HG03097 (cell line): ENCODE measurements at regions not wholly inside any gene's neighbourhood (a gene's known extent, or its start where the extent isn't known, plus 50 kb on each side); places are given as distances from the start of the nearest gene placed in this dataset.
"Not testable (repeated sequence)": the region's sequence is repeated elsewhere in the genome, so short reads cannot be mapped to it uniquely, and the experiment has no call there.

Experiments
- ATAC-seq: cut with Tn5 transposase; IDR thresholded peaks from one replicate; pipeline ENCODE4 v1.9.1; 2021; ENCODE audit not compliant: unreplicated experiment, low FRiP score

- no peak for ATAC-seq
These were observed 604.9 kb upstream of the CDH2 start for GRCh38 chr18:28781616-28782362.

DNA sequence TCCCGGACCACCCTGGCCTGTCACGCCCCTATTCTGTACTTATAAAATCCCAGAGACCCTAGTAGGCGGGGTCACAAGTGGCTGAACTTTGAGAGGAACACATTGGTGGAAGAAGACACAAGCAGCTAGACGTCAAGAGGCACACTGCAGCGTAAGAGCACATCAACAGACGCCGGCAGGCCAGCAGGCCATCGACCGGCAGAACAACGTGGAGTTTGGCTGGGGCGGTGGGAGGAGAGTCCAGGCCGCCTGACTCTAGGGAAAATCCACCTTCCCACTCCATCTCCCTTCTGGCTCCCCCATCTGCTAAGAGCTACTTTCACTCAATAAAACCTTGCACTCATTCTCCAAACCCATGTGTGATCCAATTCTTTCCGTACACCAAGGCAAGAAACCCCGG, 601.8 kb upstream of the CDH2 start:
- no peak for ATAC-seq

- no peak for ATAC-seq
These were observed 600.8 kb upstream of the CDH2 start for GRCh38 chr18:28777756-28778155.

GRCh38 chr18:28771849-28772248, 594.9 kb upstream of the CDH2 start:
- no peak for ATAC-seq

GRCh38 chr18:28768791-28769768, 592.1 kb upstream of the CDH2 start:
- ATAC-seq: no peak

- no peak for ATAC-seq
These were observed 590.8 kb upstream of the CDH2 start for GRCh38 chr18:28767727-28768211.

DNA sequence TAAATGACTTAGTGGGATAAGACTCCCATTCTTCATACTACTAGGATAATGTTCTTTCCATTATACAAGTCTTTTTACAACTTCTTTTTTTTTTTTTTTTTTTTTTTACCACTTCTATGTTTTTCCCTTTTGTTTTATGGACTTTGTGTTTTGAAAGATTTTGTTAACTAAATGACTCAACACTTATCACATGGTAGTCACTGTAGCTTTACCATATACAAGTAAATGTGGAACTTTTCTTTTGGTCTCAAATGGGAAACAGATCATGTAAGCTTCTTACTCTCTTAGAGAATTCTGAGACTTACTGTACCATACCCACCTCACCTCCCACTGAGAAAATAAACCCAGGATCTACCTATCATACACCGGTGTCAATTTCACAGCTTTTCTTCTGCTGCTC, 590.3 kb upstream of the CDH2 start:
- no peak for ATAC-seq

GRCh38 chr18:28766721-28767120, 589.8 kb upstream of the CDH2 start:
- ATAC-seq: no peak

GRCh38 chr18:28766027-28766426, 589.1 kb upstream of the CDH2 start:
- no peak for ATAC-seq

DNA sequence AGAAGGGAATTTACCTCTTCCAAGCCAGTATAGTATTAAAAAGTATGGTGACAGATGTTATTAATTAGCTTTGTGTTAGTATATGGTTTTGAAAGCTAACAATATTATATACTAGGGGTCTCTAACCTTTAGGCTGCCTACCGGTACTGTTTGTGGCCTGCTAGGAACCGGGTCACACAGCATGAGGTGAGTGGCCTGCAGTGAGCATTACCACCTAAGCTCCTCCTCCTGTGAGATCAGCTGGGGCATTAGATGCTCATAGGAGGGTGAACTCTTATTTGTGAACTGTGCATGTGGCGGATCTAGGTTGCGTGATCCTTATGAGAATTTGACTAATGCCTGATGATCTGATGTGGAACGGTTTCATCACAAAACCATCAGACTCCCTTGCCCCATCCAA, 583.4 kb upstream of the CDH2 start:
- ATAC-seq: no peak

DNA sequence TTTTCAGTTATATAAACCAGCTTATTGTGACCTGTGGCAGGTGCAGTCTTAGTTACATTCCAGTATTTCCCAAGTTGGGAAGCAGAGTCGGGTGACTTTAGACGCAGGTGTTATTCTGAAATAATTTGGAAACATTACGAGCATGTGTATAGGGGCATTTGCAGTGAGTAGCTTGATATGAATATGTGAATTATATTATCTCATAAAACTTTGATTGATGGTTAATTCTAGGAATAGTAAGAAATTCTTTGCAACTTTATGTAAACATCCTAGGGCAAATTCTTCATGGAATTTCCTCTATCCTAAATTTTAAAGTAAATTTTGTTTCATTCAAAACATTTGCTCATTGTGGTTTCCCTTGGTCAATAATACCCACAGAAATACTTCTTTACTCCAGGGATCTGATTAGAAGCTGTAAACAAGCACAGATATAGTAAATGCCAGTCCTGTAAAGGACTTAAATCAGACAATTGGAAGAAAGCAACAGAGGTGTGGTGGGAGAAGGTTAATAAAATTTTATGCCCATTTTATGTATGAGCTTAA, 580.6 kb upstream of the CDH2 start:
- ATAC-seq: no peak

DNA sequence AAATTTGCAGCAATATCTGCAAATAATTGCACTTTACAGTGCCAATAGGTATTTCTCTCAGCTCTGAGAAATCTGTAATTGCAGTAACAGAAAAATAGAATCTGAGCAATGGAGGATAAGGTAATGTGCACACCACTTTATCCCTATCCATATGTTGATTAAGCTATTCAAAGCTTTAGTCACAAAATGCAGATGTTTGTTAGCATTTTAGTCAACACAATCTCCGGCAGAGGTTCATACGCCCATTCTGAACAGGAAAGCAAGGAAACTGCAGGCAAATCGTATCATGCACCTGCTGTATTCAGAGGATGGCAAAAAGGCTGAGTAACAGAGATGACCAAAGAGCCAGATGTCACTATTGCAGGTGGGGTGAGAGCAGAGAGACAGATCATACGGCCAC, 566.2 kb upstream of the CDH2 start:
- ATAC-seq: no peak

GRCh38 chr18:28740575-28740974, 563.6 kb upstream of the CDH2 start:
- no peak for ATAC-seq

GRCh38 chr18:28736951-28737350, 560.0 kb upstream of the CDH2 start:
- no peak for ATAC-seq

DNA sequence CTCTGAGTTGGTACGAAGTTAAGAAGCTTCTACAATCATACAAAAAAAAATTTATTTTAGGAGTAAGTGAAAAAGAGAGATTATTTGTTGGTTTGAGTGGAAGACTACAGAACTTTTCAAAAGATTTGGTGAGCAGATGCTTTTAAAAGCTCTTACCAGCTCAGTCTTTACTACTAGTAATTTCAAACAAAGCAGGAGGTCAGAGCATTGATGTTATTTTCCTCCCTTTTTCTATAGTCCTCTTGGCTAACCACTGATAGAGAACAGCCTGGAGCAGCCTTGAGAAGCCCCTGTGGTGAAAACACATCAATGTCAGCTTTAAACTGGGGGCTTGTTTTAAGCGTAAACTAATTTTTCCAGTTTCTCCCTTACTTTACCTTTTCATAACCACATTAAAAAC, 559.3 kb upstream of the CDH2 start:
- no peak for ATAC-seq

DNA sequence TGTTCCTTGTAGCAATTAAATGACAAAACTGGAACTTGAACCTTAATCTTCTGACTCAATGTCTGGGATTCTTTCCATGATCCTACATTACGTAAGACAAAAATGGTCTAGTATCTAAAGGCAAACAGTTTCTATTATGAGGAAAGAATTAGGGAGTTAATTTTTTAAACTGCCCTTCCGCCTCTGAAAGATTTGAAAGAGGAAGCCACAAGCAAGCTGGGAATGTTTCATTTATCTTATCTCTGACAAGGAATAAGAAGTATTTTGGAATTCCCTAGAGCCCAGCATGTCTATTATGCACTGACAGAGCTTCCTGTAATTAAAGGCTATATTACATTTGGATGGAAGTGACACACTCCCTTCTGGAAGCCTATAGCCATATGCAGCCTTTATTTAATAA, 558.8 kb upstream of the CDH2 start:
- ATAC-seq: no peak

DNA sequence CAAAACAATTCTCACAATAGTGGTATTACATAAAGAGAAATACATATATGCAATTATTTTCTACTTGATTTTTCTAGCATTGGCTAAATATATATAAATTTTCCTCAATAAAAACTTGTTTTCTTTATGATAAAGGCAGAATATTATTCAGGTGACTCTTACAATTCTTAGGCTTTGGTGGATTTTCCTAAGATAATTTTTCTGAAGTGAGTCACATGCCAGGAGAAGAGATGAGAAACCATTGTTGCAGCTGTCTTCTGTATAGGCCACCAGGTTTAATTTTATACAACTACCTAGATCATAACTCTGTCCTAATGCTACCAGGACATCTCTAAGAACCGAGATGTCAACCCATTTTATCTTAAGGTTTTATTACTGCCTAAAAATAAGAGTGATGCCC, 552.4 kb upstream of the CDH2 start:
- no peak for ATAC-seq

- ATAC-seq: no peak
These were observed 552.0 kb upstream of the CDH2 start for GRCh38 chr18:28728891-28729290.

- ATAC-seq: not testable (repeated sequence)
These were observed 550.3 kb upstream of the CDH2 start for GRCh38 chr18:28727189-28727588.

DNA sequence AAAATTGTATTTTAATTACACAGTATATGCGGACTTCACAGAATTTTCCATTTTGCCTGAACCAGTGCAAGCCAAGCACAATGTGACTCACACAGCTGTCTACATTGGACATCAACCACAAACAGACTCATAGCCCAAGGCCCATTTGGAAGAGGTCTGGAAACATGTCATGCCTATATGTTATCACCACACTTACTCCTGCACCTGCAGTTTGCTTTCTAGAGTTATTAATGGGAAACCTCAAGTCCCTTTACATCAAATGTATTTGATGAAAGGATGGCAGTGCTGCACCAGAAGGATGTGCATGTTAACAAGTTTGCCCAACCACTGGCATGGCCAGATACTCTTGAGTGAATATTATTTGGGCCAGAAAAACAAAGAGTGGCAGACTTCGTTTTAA, 548.9 kb upstream of the CDH2 start:
- ATAC-seq: no peak

GRCh38 chr18:28723506-28723905, 546.6 kb upstream of the CDH2 start:
- ATAC-seq: no peak
